Karpas-422 (cell line): ENCODE measurements at regions not wholly inside any gene's neighbourhood (a gene's known extent, or its start where the extent isn't known, plus 50 kb on each side); places are given as distances from the start of the nearest gene placed in this dataset.

Source experiments
- DNase-seq: peaks from one replicate; pipeline ENCODE4 v3.0.0-alpha.2; 2015
- H2AFZ ChIP-seq: fragments of 200-600 bp; sonication (generic); 2 replicates; pipeline ENCODE4 v1.6.1; 2014; ENCODE audit warnings: antibody characterized with exemption, low read length, mixed read lengths
- H3K27ac ChIP-seq: fragments of 200-600 bp; sonication (generic); 2 replicates; pipeline ENCODE4 v1.5.1; 2014; ENCODE audit warnings: mild to moderate bottlenecking, low read length, moderate library complexity
- H3K27me3 ChIP-seq: fragments of 200-600 bp; sonication (generic); 2 replicates; pipeline ENCODE4 v1.6.1; 2014; ENCODE audit warnings: low read length, mixed read lengths
- H3K36me3 ChIP-seq: fragments of 200-600 bp; sonication (generic); 2 replicates; pipeline ENCODE4 v1.6.1; 2014; ENCODE audit warnings: low read length, mixed read lengths; ENCODE audit not compliant: insufficient read depth
- H3K4me1 ChIP-seq: fragments of 200-600 bp; sonication (generic); 2 replicates; pipeline ENCODE4 v1.6.1; 2014; ENCODE audit warnings: mild to moderate bottlenecking, low read length, mixed read lengths
- H3K4me2 ChIP-seq: fragments of 200-600 bp; sonication (generic); 2 replicates; pipeline ENCODE4 v1.6.1; 2014; ENCODE audit warnings: low read length, low read depth, mild to moderate bottlenecking; ENCODE audit not compliant: poor library complexity, severe bottlenecking
- H3K4me3 ChIP-seq: fragments of 200-600 bp; sonication (generic); 2 replicates; pipeline ENCODE4 v1.5.1; 2014; ENCODE audit warnings: mild to moderate bottlenecking, antibody characterized with exemption, low read length, mixed read lengths
- H3K79me2 ChIP-seq: fragments of 200-600 bp; sonication (generic); 2 replicates; pipeline ENCODE4 v1.6.1; 2014; ENCODE audit warnings: mild to moderate bottlenecking, low read length, mixed read lengths
- H3K9ac ChIP-seq: fragments of 200-600 bp; sonication (generic); 2 replicates; pipeline ENCODE4 v1.6.0; 2014; ENCODE audit warnings: low read length
- H3K9me2 ChIP-seq: fragments of 200-600 bp; sonication (generic), shearing (Covaris generic); replicated peaks from 2 replicates; pipeline ENCODE4 v1.6.0; 2014; ENCODE audit warnings: mild to moderate bottlenecking, low read length, moderate library complexity; ENCODE audit not compliant: insufficient read depth
- H3K9me3 ChIP-seq: fragments of 300-700, 200-600 bp; sonication (generic); 2 replicates; pipeline ENCODE4 v1.6.1; 2014; ENCODE audit warnings: low read length, mixed read lengths
- H4K20me1 ChIP-seq: fragments of 200-600 bp; sonication (generic); 2 replicates; pipeline ENCODE4 v1.6.1; 2014; ENCODE audit warnings: mild to moderate bottlenecking, antibody characterized with exemption, low read length, low read depth; ENCODE audit not compliant: insufficient read depth

GRCh38 chr11:91966368-91966767, 258.2 kb upstream of the FAT3 start:
- Histone ChIP-seq H3K27me3 (no peaks in the 10 kb centered on the region), H3K79me2 (no peaks in the 10 kb centered on the region), H2AFZ (no peak overlapping the region), H3K36me3 (no peaks in the 10 kb centered on the region), H3K4me3 (no peak overlapping the region), H3K9ac (no peak overlapping the region), H3K9me3 (peaks cover 71% of the 10 kb centered on the region), H3K4me1 (no peaks in the 10 kb centered on the region), H3K27ac (no peak overlapping the region), H3K4me2 (no peak overlapping the region), H4K20me1 (no peaks in the 10 kb centered on the region), H3K9me2 (no peaks in the 10 kb centered on the region)
- no peak for DNase-seq

GRCh38 chr11:91960770-91961169, 263.8 kb upstream of the FAT3 start:
- Histone ChIP-seq H4K20me1 (no peaks in the 10 kb centered on the region), H3K36me3 (no peaks in the 10 kb centered on the region), H3K4me3 (no peak overlapping the region), H3K27me3 (no peaks in the 10 kb centered on the region), H3K9ac (no peak overlapping the region), H3K27ac (no peak overlapping the region), H3K9me2 (no peaks in the 10 kb centered on the region), H3K9me3 (peaks cover 84% of the 10 kb centered on the region), H3K79me2 (no peaks in the 10 kb centered on the region), H2AFZ (no peak overlapping the region), H3K4me2 (no peak overlapping the region), H3K4me1 (no peaks in the 10 kb centered on the region)
- no peak for DNase-seq

- Histone ChIP-seq H3K27ac (no peak overlapping the region), H3K9ac (no peak overlapping the region), H3K9me3 (peaks cover 83% of the 10 kb centered on the region), H4K20me1 (no peaks in the 10 kb centered on the region), H3K79me2 (no peaks in the 10 kb centered on the region), H3K27me3 (no peaks in the 10 kb centered on the region), H3K4me2 (no peak overlapping the region), H3K36me3 (no peaks in the 10 kb centered on the region), H3K9me2 (no peaks in the 10 kb centered on the region), H3K4me1 (no peaks in the 10 kb centered on the region), H3K4me3 (no peak overlapping the region), H2AFZ (no peak overlapping the region)
- DNase-seq: no peak
Observed at GRCh38 chr11:91959411-91959810, 265.2 kb upstream of the FAT3 start.

GRCh38 chr11:91956711-91957110, 267.9 kb upstream of the FAT3 start:
- H3K9me2 ChIP-seq: no peaks in the 10 kb centered on the region
- no peaks in the 10 kb centered on the region for H3K36me3 ChIP-seq
- no peak overlapping the region for H2AFZ ChIP-seq

DNA sequence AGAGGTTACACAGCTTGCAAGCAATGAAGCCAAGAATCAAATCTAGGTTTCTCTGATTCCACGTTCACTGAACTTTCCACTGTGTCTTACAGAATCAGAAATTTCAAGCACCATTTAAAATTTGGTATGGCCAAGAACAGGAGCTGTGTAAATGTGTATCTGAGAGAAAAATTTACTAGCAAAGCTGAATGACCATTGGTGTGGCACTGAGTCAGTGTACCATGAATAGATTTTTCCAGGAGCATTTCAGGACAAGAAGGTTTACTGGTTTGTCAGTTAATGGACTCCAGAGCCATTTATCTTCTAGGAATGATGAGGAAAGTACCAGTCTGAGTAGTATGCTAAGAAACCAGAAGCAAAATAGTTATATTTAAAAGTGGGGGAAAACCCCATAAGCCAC, 269.4 kb upstream of the FAT3 start:
- Histone ChIP-seq H3K9ac (no peak overlapping the region), H3K27me3 (no peaks in the 10 kb centered on the region)
- DNase-seq: no peak

More at GRCh38 chr11:91956711-91957110, 267.9 kb upstream of the FAT3 start:
- no peak overlapping the region for H3K9ac ChIP-seq
- H3K79me2 ChIP-seq: no peaks in the 10 kb centered on the region
- H3K4me2 ChIP-seq: no peak overlapping the region
- H4K20me1 ChIP-seq: no peaks in the 10 kb centered on the region
- peaks cover 80% of the 10 kb centered on the region for H3K9me3 ChIP-seq
- H3K4me1 ChIP-seq: no peaks in the 10 kb centered on the region
- H3K4me3 ChIP-seq: no peak overlapping the region
- no peaks in the 10 kb centered on the region for H3K27me3 ChIP-seq
- H3K27ac ChIP-seq: no peak overlapping the region
- no peak for DNase-seq

GRCh38 chr11:91952056-91952455, 272.6 kb upstream of the FAT3 start:
- Histone ChIP-seq H3K27me3 (no peaks in the 10 kb centered on the region), H3K36me3 (no peaks in the 10 kb centered on the region), H3K4me3 (no peak overlapping the region), H3K4me2 (no peak overlapping the region), H3K9ac (no peak overlapping the region), H3K27ac (no peak overlapping the region), H3K79me2 (no peaks in the 10 kb centered on the region), H3K4me1 (no peaks in the 10 kb centered on the region), H3K9me3 (peaks cover 67% of the 10 kb centered on the region), H2AFZ (no peak overlapping the region), H3K9me2 (no peaks in the 10 kb centered on the region), H4K20me1 (no peaks in the 10 kb centered on the region)
- DNase-seq: no peak

More for the DNA sequence above, 269.4 kb upstream of the FAT3 start:
- Histone ChIP-seq H4K20me1 (no peaks in the 10 kb centered on the region), H3K4me3 (no peak overlapping the region), H3K9me2 (no peaks in the 10 kb centered on the region), H3K4me1 (no peaks in the 10 kb centered on the region), H2AFZ (no peak overlapping the region), H3K27ac (no peak overlapping the region), H3K79me2 (no peaks in the 10 kb centered on the region), H3K9me3 (peaks cover 75% of the 10 kb centered on the region), H3K36me3 (no peaks in the 10 kb centered on the region), H3K4me2 (no peak overlapping the region)

- Histone ChIP-seq H3K27me3 (no peaks in the 10 kb centered on the region), H3K4me1 (no peaks in the 10 kb centered on the region), H3K9ac (no peak overlapping the region), H3K4me3 (no peak overlapping the region), H3K36me3 (no peaks in the 10 kb centered on the region), H4K20me1 (no peaks in the 10 kb centered on the region), H3K79me2 (no peaks in the 10 kb centered on the region), H3K9me2 (no peaks in the 10 kb centered on the region), H3K9me3 (peaks cover 57% of the 10 kb centered on the region), H3K4me2 (no peak overlapping the region), H2AFZ (no peak overlapping the region), H3K27ac (no peak overlapping the region)
- DNase-seq: no peak
Observed at GRCh38 chr11:91947215-91947820, 277.3 kb upstream of the FAT3 start.

GRCh38 chr11:91946397-91946951, 278.1 kb upstream of the FAT3 start:
- H3K9ac ChIP-seq: no peak overlapping the region
- no peak overlapping the region for H3K4me3 ChIP-seq
- no peaks in the 10 kb centered on the region for H3K36me3 ChIP-seq
- H3K9me2 ChIP-seq: no peaks in the 10 kb centered on the region
- no peaks in the 10 kb centered on the region for H3K79me2 ChIP-seq
- no peak overlapping the region for H3K4me2 ChIP-seq
- no peak for DNase-seq
- H3K27me3 ChIP-seq: no peaks in the 10 kb centered on the region
- no peak overlapping the region for H3K27ac ChIP-seq
- H3K9me3 ChIP-seq: peaks cover 58% of the 10 kb centered on the region
- no peak overlapping the region for H2AFZ ChIP-seq
- no peaks in the 10 kb centered on the region for H3K4me1 ChIP-seq
- H4K20me1 ChIP-seq: no peaks in the 10 kb centered on the region
